K562 (cell line): ENCODE measurements at regions not wholly inside any gene's neighbourhood (a gene's known extent, or its start where the extent isn't known, plus 50 kb on each side); places are given as distances from the start of the nearest gene placed in this dataset.

ENCODE experiments used
- ATAC-seq: fragments of 200-7000 bp; cut with Tn5 transposase; 3 replicates; pipeline ENCODE4 v1.9.1; 2020; ENCODE audit warnings: moderate library complexity
- BruUV-seq: library from RNA; stranded (reverse); fragments of 400-500 nt; replicated peaks from 2 replicates; lab custom pipeline; 2021; lab: Mats Ljungman, UMichigan
- CTCF ChIA-PET: fragments of 300-600 bp; formaldehyde crosslinking; extraction: SDS; loops from one replicate; lab custom pipeline; 2021; ENCODE audit warnings: low intra/inter-chr PET ratio; lab: Yijun Ruan, JAX
- POLR2A ChIA-PET: fragments of 300-600, 350-650 bp; sonication (Branson Sonifier 250); formaldehyde crosslinking; extraction: SDS; loops from one replicate; lab custom pipeline; 2021; ENCODE audit warnings: antibody characterized with exemption, inconsistent platforms; lab: Yijun Ruan, JAX
- DNase-seq, 4 experiments: peaks; one replicate each; pipeline versions ENCODE4 v3.0.0 to v3.0.0-alpha.2; 2011 to 2018; ENCODE audit warnings: low spot score in 3 of 4, mixed read lengths in 3 of 4; ENCODE audit errors: extremely low read depth in 1 of 4
- FAIRE-seq: peaks from 2 replicates; lab custom pipeline; 2011; peaks lifted over from hg19 to GRCh38; lab: Jason Lieb, UNC
- H2AFZ ChIP-seq: 2 replicates; pipeline ENCODE4 v1.6.0; 2011; ENCODE audit warnings: low read depth, low read length, control low read depth, inconsistent platforms
- H3K27ac ChIP-seq: fragments of 200-600 bp; 3 replicates; pipeline ENCODE4 v1.8.0; 2011; ENCODE audit warnings: low read depth, mild to moderate bottlenecking, control low read depth, inconsistent platforms, low read length, moderate library complexity, mixed read lengths; ENCODE audit errors: extremely low read depth
- H3K27me3 ChIP-seq, 2 experiments: fragments of 300-600 bp in 1 of 2; 2 replicates in 1 of 2; 3 replicates in 1 of 2; pipeline versions ENCODE4 v1.6.0 to v1.8.0; 2011; ENCODE audit warnings: inconsistent platforms in 2 of 2, low read length in 2 of 2, mild to moderate bottlenecking in 1 of 2, mixed read lengths in 1 of 2, moderate library complexity in 1 of 2; ENCODE audit not compliant: control insufficient read depth in 2 of 2, insufficient read depth in 2 of 2
- H3K36me3 ChIP-seq: fragments of 300-600 bp; 3 replicates; pipeline ENCODE4 v1.8.0; 2011; ENCODE audit warnings: mild to moderate bottlenecking, low read length, inconsistent platforms; ENCODE audit not compliant: control insufficient read depth, insufficient read depth
- H3K4me1 ChIP-seq, 2 experiments: fragments of 200-600 bp in 1 of 2; replicated peaks in 1 of 2; 2 replicates in 1 of 2; 3 replicates in 1 of 2; pipeline versions ENCODE4 v1.5.1 to v1.8.0; 2011; ENCODE audit warnings: inconsistent platforms in 2 of 2, low read length in 2 of 2, mild to moderate bottlenecking in 1 of 2, mixed read lengths in 1 of 2, moderate library complexity in 1 of 2; ENCODE audit not compliant: control insufficient read depth in 2 of 2, insufficient read depth in 2 of 2
- H3K4me2 ChIP-seq: 2 replicates; pipeline ENCODE4 v1.6.1; 2011; ENCODE audit warnings: low read length, control low read depth, inconsistent platforms, mixed read lengths; ENCODE audit not compliant: insufficient read depth
- H3K4me3 ChIP-seq: fragments of 200-600 bp; sonication (generic), shearing (Covaris generic); 2 replicates; pipeline ENCODE4 v1.5.1; 2016; ENCODE audit warnings: control low read depth, inconsistent platforms
- H3K79me2 ChIP-seq: fragments of 200-600 bp; 3 replicates; pipeline ENCODE4 v1.8.0; 2011; ENCODE audit warnings: low read length, inconsistent platforms; ENCODE audit not compliant: control insufficient read depth, insufficient read depth
- H3K9ac ChIP-seq, 2 experiments: 2 replicates each; pipeline versions ENCODE4 v1.6.0 to v1.6.1; 2011; ENCODE audit warnings: low read depth in 2 of 2, low read length in 2 of 2, control low read depth in 1 of 2, inconsistent platforms in 1 of 2, mild to moderate bottlenecking in 1 of 2, mixed read lengths in 1 of 2; ENCODE audit not compliant: insufficient read depth in 1 of 2
- H3K9me1 ChIP-seq: one replicate; pipeline ENCODE4 v1.6.0; 2011; ENCODE audit warnings: inconsistent platforms, mild to moderate bottlenecking, low read length, moderate library complexity; ENCODE audit not compliant: control insufficient read depth, insufficient read depth
- H3K9me3 ChIP-seq: replicated peaks from 2 replicates; pipeline ENCODE4 v1.5.1; 2011; ENCODE audit warnings: low read depth, low read length, inconsistent platforms; ENCODE audit not compliant: control insufficient read depth, insufficient read depth
- H4K20me1 ChIP-seq: replicated peaks from 2 replicates; pipeline ENCODE4 v1.6.1; 2011; ENCODE audit warnings: low read length, inconsistent platforms, mixed read lengths; ENCODE audit not compliant: control insufficient read depth, insufficient read depth
- DACH1 ChIP-seq: fragments of 450-650 bp; IDR thresholded peaks from 2 replicates; pipeline ENCODE4 v1.6.1; 2018; ENCODE audit not compliant: partially characterized antibody
- FOXA3 ChIP-seq, 2 experiments: fragments of 450-650 bp in 1 of 2; sonication (generic) in 1 of 2; formaldehyde crosslinking; IDR thresholded peaks in 1 of 2; conservative IDR thresholded peaks in 1 of 2; 2 replicates each; pipeline versions ENCODE4 v1.4.0 to v1.8.0; 2020 to 2022; ENCODE audit warnings: mild to moderate bottlenecking in 2 of 2, missing genetic modification reagents in 1 of 2
- FOXM1 ChIP-seq, 2 experiments: fragments of 450-650 bp in 1 of 2; sonication (generic) in 1 of 2; formaldehyde crosslinking in 1 of 2; IDR thresholded peaks; 2 replicates each; pipeline versions ENCODE4 v1.6.1 to v1.9.0; 2017 to 2022; ENCODE audit warnings: low read depth in 2 of 2, mild to moderate bottlenecking in 2 of 2, missing genetic modification reagents in 1 of 2, moderate library complexity in 1 of 2
- GABPB1 ChIP-seq: sonication (generic); formaldehyde crosslinking; IDR thresholded peaks from 2 replicates; pipeline ENCODE4 v1.8.0; 2022; ENCODE audit warnings: mild to moderate bottlenecking, missing genetic modification reagents
- GATAD2B ChIP-seq: fragments of 450-650 bp; IDR thresholded peaks from 2 replicates; pipeline ENCODE4 v1.6.1; 2017; ENCODE audit warnings: mild to moderate bottlenecking, borderline replicate concordance
- MGA ChIP-seq: fragments of 450-650 bp; IDR thresholded peaks from 2 replicates; pipeline ENCODE4 v1.6.1; 2016; ENCODE audit warnings: mild to moderate bottlenecking, moderate library complexity
- PHB ChIP-seq: fragments of 250-450 bp; sonication (Bioruptor Pico); IDR thresholded peaks from 2 replicates; pipeline ENCODE4 v1.5.0; 2021
- RBM39 ChIP-seq: fragments of 200-400 bp; formaldehyde crosslinking; optimal IDR thresholded peaks from 2 replicates; pipeline ENCODE3; 2018; ENCODE audit warnings: low read depth, low read length
- ZNF143 ChIP-seq: sonication (generic); formaldehyde crosslinking; IDR thresholded peaks from 2 replicates; pipeline ENCODE4 v1.9.0; 2022; ENCODE audit warnings: mild to moderate bottlenecking, missing genetic modification reagents
- WGBS: fragments of 100-300 bp; shearing (Covaris generic); methylation state at CpG from one replicate; pipeline ENCODE4 v1.1.6; 2016; ENCODE audit warnings: low coverage, mixed read lengths; ENCODE audit not compliant: insufficient coverage; ENCODE audit errors: missing lambda C conversion rate; 5-methylcytosine and 5-hydroxymethylcytosine counted together
- in situ Hi-C: fragments of 300-500 bp; cut with MboI; formaldehyde crosslinking; loops from 4 replicates; pipeline ENCODE4 v1.15.0; 2018; ENCODE audit warnings: inconsistent platforms, mixed read lengths
- intact Hi-C: fragments of 100-400 bp; cut with micrococcal nuclease; formaldehyde crosslinking; loops from 2 replicates; pipeline ENCODE4 v1.14.2; 2022
- TF ChIP-seq, protein P1 (sequence below), 3 experiments: IDR thresholded peaks in 2 of 3; conservative IDR thresholded peaks in 1 of 3; 2 replicates each; pipeline ENCODE4 v1.5.1; 2011 to 2012; ENCODE audit warnings: low read length in 3 of 3, mild to moderate bottlenecking in 3 of 3, control low read depth in 2 of 3, improper control_type of control experiment in 1 of 3, inconsistent platforms in 1 of 3, low read depth in 1 of 3, mixed read lengths in 1 of 3, moderate library complexity in 1 of 3; ENCODE audit not compliant: insufficient read depth in 2 of 3

DNA sequence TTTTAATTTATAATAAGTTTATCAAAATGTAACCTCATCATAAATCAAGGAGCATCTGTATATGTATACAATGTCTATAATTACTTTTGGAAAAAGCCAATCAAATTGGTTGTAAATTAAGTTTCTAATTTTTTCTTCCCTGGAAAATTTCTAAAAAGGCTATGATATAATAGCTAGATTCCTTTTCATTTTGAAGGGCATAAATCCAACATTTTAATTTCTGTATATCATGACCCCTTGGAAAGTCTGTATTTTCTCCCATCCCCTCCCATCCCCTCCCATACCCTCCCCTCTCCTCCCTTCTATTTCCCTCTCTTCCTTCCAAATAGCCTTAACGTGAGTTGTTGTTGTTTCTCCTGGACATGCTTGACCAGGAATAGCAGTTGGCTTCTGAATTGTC is 247.1 kb upstream of the FSTL5 start:
- DNase-seq (no peak), ATAC-seq (no peak), FAIRE-seq (no peak)
- Histone ChIP-seq H3K36me3 (no peaks in the 10 kb centered on the region), H3K27ac (no peak overlapping the region), H3K9me3 (no peaks in the 10 kb centered on the region), H3K4me2 (no peak overlapping the region), H2AFZ (no peak overlapping the region), H3K9me1 (no peaks in the 10 kb centered on the region), H3K27me3 (no peaks in the 10 kb centered on the region), H3K4me3 (no peak overlapping the region), H3K4me1 (no peaks in the 10 kb centered on the region), H4K20me1 (no peaks in the 10 kb centered on the region), H3K79me2 (no peaks in the 10 kb centered on the region), H3K9ac (no peak overlapping the region)
- in situ Hi-C loops (no loop called here), intact Hi-C loops (no loop called here)
- WGBS = no CpG with 5 or more reads among the region's 1 CpG
- POLR2A ChIA-PET = no interaction called here
- BruUV-seq = no TSS peak
- CTCF ChIA-PET = no interaction called here
- TF ChIP-seq GATAD2B (no peak), MGA (no peak), FOXM1 (IDR thresholded peaks at IDR 0.05; ENCODE audit: low read depth) (no peak), FOXM1 (CRISPR knock-in tag; IDR thresholded peaks at IDR 0.05; ENCODE audit: low read depth) (no peak), ZNF143 (CRISPR knock-in tag) (no peak), GABPB1 (CRISPR knock-in tag) (no peak), RBM39 (no peak), PHB (CRISPR knock-in tag) (no peak), DACH1 (no peak), FOXA3 (CRISPR knock-in tag; conservative IDR thresholded peaks at IDR 0.05 in 1 of 2, IDR thresholded peaks at IDR 0.05 in 1 of 2) (no peak)
- TF ChIP-seq, protein P1, sequence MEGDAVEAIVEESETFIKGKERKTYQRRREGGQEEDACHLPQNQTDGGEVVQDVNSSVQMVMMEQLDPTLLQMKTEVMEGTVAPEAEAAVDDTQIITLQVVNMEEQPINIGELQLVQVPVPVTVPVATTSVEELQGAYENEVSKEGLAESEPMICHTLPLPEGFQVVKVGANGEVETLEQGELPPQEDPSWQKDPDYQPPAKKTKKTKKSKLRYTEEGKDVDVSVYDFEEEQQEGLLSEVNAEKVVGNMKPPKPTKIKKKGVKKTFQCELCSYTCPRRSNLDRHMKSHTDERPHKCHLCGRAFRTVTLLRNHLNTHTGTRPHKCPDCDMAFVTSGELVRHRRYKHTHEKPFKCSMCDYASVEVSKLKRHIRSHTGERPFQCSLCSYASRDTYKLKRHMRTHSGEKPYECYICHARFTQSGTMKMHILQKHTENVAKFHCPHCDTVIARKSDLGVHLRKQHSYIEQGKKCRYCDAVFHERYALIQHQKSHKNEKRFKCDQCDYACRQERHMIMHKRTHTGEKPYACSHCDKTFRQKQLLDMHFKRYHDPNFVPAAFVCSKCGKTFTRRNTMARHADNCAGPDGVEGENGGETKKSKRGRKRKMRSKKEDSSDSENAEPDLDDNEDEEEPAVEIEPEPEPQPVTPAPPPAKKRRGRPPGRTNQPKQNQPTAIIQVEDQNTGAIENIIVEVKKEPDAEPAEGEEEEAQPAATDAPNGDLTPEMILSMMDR (IDR thresholded peaks at IDR 0.05 in 2 of 3, conservative IDR thresholded peaks at IDR 0.05 in 1 of 3; ENCODE audit: insufficient read depth in 2 of 3, low read depth in 1 of 3, low read length in 3 of 3) = no peak
